DMS 273 treated with DMSO at 0.1 percent for 48 hours (cell line): ENCODE measurements at regions not wholly inside any gene's neighbourhood (a gene's known extent, or its start where the extent isn't known, plus 50 kb on each side); places are given as distances from the start of the nearest gene placed in this dataset.
A peak's percentile ranks its signal among the peaks of the same experiment; 100 is the strongest.
"Not testable (repeated sequence)": the region's sequence is repeated elsewhere in the genome, so short reads cannot be mapped to it uniquely, and the experiment has no call there.

ENCODE experiments used
- DNase-seq: peaks from one replicate; lab custom pipeline; 2025; lab: John Stamatoyannopoulos, UW

DNA sequence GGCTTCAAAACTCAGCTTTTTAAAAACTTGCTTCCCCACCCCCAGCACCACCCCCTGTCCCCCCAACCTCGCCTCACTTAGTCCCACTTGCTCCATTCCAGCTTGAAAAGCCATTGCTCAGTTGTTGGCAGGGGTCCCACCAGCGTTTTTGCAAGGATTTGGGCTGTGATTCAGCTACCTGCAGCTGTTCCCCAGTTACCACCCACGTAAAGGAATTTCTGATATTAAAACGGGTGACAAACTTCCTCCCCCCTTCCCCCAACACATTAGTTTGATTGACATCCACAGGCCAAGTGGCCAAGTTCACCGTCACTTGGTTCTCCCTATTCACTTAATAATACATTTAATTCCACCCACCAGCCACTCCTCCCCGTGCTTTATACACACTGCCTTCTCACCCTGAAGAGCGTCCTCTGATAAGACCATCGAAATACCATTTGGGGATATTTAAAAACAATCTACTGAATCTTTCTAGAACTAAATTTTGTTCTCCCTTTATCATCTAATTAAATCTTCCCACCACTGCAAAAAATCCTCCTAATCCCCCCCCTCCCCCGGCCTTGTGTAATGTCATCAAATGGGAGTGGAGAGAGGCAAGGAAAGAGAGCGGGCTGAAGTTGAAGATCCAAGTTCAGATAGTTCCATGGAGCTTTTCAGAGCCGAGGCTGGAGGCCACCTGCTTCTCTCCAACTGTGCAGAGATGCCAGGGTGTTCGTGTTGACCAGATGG, 55.1 kb downstream of the SOX9 start:
- DNase-seq, result no peak

DNA sequence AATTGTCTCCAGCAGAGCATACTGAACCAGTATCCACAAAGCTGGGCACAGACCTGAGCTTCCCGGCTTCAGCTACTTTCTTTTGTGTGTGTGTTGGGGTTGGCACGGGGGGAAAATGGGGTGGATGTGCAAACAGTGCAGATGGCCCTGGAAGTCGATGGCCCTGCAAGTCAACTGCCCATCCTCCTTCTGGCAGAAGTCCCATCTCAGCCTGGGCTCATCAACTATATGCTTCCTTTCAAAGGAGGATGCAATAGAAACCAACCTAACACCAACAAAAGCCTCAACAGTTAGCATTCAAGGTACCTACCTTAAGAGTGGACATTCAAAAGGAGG, 55.7 kb downstream of the SOX9 start:
- peak; percentile 40 for DNase-seq

DNA sequence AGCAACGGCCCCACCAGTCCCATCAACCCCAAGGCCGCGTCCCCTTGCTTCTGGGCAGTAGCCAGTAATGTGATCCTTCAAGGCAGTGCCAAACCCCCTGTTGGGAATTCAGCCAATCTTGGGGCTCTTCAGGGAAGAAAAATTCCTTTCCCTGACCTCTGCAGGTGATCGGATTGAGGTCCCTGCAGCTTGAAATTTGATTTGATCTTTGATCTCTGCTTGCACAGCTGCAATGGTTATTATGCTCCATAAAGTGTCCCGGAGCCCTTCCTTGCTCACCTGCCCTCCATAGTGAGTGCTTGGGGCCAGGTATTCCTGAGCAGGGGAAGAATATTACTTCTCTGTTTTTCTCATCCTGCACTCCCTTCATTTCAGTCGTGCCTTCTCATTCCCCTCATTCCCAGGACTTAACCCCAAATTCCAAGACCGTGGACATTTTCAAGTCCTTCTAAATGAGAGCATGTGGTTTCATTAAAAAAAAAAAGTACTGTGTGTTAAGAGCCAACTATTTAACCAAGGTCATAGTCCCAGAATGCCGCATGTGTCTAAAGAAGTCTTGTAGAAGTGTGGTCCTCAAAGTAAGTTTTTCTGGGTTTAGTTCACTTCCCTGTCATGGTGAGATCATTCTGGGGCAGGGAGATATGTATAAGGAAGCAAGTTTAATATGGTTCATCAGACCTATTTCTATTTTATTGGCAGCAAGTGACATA, 56.3 kb downstream of the SOX9 start:
- DNase-seq, result no peak

DNA sequence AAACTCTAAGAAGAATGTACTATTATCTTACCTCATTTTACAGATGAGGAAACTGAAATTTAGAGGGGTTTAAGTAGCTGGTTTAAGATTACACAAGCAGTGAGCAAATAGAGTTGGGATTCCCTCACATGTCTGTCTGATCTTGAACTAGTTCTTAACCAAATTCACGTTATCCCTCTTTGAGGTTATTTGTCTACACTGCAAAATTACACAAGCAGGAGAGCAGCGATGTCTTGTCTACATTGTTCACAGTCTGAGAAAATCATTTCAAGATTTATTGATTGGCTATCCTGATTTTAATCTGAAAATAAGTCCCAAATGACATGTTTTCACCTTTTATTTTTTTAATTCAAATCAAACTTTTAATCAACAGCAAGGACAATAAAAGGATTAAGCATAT, 56.9 kb downstream of the SOX9 start:
- DNase-seq, result no peak

DNA sequence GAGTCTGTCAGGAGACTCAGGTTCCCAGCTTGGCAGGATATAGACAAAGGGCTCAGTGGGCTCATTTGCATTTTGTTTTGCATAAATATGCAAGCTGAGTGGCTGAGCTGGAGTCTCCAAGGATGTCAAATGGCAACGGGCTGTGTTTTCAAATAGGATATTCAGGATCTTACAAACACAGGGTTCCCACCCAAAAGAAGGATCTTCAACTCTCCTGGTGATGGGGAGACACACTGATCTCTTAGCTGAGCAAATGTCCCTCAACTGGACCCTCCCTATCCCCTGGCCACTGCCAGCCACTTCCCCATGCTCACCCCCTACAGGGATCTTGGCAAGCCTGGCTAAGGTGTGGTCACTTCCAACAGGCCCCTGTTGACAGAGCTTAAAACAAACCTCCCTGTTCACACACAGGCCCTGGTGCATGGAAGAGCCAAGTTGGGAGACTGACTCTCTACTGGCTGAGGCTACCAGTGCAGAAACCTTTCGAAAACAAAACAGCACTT, 61.6 kb downstream of the SOX9 start:
- DNase-seq, result no peak

DNA sequence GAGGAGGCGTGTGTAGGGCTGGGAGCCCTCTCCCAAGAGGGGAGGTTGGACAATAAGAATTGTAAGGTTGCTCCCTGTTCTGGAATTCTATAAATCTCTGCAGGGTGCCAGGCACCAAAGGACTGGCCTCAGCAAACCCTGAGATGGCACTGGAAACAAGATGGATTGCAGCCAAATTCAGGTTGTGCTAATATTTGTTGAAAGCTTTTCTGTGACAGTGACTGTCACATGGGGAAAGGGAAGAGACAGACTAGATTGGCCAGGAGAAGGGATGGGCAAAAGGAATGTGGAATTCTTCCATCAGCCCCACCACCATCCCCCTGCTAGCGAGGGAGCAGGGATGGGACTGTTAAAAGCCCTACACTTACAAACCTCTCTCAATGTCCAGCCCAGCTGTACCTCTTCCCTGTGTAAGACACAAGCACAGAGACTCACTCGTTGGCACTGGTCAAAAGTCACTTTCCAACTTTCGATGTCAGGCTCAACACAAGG, 62.4 kb downstream of the SOX9 start:
- DNase-seq, result no peak

DNA sequence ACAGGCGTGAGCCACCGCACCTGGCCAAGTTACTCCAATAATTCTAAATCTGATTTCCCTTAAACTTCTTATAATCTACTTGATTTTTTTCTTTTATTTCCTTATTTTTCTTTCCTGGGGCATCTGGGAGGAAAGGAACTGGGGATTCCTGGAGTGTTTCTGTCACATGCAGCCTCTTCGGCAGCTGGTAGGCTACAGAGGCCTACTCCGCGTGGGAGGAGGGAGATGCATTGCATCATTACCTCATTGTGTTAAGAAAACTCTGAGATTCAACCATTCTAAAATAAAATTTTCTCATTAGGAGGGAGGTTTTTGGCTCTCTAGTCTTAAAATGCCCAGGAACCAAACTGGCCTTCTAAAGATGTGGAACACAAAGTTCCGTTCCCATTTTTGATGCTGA, 64.0 kb downstream of the SOX9 start:
- no peak for DNase-seq

DNA sequence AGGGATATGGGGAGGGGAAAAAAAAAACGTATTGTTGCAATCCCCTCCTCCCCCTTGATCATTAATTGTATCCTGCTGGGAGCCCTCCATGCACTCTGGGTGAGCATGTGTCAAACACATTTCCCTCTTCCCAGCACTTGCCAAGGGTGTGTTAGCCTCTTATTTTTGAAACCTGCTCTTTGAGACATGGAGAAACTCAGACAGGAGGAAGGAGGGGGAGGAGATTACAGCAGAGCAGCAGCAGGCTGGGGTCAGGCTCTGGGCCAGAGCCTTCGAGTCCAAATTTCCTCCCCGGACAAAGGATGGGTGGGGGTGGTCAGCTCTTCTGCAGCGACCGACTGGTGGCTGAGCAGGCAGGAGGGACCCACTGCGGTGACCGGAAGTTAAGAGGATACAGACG, 64.7 kb downstream of the SOX9 start:
- DNase-seq, result no peak

DNA sequence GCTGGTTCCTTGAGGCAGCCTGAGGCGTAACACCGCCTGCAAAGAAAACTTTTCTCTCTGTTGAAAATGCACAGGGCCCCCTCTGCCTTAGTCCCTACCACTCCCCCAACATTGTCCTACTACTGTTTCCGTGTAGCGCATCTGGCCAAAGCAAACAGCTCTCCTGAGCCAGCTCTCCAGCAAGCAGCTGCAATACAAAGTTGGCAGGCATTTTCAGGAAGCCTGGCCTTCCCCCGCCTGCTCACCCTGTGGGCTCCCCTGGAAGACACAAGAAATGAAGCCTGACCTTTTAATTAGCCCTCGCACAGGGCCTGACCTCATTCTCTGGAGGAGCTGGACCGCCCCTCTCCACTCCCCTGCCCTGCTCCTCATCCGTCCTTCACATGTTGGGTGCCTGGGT, 66.7 kb downstream of the SOX9 start:
- no peak for DNase-seq

DNA sequence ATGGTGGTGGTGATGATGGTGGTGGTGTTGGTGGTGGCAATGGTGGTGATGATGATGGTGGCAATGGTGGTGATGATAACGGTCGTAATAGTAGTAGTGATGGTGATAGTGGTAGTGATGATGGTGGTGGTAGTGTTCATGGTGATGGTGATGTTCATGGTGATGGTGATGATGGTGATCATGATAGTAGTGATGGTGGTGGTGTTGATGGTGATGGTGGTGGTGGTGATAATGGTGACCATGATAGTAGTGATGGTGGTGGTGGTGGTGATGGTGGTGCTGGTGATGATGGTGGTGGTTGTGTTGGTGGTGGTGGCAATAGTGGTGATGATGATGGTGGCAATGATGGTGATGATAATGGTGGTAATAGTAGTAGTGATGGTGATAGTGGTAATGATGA, 68.0 kb downstream of the SOX9 start:
- DNase-seq, result no peak

DNA sequence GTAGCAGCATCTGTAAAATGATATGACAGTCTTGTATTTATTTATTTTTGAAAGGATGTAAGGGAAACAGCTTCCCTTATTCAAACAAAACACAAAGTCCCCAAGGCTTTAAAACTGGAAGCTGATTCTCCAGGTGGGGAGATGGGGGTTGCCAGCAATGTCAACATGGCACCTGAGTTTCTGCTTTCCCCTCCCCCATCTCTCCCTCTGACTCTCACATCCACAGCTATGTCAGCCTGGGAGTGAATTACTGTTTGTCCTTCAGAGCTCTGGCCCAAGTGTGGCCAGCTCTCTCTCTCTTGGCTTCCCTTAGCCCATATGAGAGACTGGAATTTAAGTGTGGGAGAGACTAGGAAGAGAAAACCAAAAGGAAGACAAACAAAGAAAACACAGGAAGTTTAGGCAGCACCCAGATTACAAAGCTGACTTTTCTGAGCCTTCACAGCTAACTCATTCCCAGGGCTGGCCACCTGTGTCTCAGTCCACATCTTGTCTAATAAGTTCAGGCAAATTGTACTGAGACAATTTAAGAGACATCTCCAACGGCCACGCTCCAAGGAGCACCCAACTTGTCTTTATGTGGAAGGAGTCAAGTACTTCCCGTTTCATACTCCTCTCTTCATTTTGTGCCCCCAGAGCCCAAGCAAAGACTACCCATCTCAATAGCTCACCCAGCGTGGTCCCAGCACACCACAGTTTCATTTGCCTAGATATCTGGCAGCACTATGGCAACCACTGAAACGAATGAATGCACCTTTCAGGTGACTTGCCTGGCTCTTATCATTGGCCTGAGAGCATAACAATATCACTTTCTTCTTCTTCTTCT, 69.2 kb downstream of the SOX9 start:
- DNase-seq, result no peak

DNA sequence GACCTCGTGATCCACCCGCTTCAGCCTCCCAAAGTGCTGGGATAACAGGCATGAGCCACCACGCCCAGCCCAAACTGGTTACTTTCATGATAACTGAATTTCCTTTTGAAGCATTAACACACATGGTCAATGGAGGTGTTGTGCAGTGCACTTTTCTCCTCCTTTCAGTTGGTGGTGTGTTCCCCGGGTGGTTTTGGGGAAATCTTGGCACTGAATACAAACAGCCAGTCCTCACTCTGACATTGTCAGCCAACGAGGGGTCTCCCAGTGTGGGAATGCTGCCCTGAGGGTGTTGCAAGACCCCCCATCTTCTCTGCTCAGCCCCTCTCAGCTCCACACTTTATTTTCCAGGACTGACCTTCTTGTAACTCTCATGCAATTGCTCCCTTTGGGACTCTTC, 70.5 kb downstream of the SOX9 start:
- DNase-seq, result no peak

DNA sequence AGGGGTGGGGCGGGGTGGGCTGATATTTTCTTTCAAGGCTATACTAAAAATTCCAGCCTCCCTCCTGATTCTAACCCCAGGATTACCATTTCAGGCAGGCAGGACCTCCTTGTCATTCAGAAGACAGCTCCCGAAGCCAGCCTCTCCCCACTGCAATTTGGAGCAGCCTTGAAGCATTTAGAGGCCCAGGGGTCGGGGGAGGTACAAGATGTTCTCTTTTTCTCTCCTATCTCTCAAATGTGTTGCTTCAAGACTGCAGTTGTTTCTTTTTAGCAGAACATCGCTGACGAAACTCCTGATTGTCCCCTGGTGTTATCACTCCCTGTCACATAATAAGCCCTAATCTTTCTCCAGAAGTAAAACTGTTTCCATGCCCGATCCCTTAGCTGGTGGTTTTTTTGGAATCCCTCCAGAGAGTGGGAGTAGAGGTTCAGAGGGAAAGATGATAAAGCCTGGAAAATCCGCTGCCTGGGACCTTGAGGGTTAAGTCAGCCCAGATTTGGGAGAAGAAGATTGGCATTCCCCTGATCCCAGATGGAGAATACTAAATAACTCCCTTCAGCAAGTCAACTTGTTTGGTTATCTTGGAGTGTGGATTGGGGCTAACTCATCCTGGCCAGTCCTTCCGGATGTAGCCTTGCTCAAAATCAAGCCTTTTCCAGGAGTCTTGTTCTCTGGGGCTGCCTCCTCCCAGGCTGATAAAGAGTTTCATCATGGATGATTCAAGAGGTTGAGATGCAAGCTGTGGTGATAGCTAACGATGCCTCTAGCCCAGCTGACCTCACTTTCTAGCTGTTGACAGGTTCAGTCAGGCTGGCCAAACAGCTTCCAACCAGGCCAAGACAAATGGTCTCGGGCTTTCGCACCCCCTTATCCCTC, 71.3 kb downstream of the SOX9 start:
- no peak for DNase-seq

DNA sequence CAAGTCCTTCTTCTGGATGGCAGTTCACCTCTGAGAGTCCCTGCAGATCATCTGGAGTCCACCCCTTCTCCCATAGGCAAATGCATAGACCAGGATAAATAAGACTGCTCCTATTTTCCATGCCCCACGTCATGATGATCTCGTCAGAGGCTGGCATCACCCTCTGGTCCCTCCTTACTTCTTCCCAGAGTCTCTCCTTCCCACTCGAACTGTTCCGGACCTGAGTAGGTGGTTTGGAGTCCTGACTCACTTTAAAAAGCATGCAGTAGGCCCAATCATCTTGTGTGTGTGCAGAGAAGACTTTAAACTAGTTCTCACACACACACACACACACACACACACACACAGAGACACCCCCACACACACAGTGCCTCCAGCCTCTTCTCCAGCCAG, 72.0 kb downstream of the SOX9 start:
- no peak for DNase-seq

DNA sequence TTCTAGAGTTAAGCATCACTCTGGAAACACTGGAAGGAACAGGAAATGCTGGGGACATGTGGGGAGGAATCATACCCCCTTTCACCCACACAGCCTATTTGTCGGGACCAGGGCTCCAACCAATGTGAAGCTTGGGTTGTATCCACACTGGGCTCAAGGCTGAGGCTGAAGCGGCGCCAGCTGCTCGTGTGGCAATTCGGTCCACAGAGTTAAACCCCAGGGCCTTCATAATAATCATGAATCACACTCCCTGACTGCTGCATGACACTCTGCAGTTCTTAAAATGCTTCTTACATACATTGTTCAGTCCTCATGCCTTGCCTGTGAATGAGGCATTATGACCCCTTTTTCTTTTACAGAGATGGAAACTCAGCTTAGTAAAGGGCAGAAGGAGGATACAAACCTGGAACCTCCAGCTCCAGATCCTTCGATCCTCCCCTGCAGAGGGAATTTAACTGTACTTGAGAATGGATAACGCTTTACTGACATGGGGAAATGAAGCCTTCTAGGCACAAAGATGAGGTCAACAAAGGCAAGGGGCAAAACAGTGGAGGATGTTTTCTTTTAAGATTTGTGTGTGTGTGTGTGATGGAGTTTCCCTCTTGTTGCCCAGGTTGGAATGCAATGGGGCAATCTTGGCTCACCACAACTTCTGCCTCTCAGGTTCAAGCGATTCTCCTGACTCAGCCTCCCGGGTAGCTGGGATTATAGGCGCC, 72.7 kb downstream of the SOX9 start:
- no peak for DNase-seq

DNA sequence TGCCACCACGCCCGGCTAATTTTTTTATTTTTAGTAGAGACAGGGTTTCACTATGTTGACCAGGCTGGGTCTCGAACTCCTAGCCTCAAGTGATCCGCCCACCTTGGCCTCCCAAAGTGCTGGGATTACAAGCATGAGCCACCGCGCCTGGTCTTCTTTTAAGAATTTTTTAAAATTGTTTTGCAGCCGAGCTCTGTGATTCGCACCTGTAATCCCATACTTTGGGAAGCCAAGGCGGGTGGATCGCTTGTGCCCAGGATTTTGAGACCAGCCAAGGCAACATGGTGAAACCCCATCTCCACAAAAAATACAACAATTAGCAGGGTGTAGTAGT, 73.3 kb downstream of the SOX9 start:
- DNase-seq, result not testable (repeated sequence)

DNA sequence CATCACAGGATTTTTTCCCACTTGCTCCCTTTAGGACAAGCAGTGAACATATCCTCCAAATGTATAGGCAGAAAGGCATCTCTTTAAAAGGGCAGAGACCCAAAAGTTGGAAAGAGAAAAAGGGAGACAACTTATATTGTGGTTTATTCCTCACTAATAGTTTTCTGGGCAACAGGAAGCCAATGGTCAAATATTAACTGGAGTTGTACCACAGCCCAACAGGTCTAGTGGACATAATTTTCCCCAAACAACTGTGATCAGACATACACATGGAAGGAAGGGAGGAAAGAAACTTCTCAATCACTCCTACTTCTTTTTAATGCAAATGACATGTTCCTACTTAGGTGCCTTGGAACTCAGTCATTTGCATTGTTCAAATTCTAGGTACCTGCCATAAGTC, 78.4 kb downstream of the SOX9 start:
- DNase-seq, result no peak

DNA sequence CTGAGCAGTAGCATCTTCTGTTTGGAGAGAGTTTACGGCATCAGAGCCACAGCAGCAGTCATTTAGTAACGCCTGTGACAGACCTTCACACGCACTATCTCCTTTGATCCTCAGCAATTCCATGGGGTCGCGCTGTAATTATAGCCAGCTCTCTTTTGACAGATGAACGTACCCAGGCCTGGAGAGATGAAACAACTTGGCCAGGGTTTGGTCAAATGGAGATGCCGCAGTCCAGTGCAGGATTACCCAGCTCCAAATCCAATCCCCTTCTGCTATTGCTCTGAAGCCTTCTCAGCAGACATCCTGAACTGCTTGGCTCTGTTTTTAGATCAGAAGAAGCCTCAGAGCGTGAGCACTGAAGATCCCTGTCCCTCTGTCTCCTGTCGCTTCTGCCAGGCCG, 83.9 kb downstream of the SOX9 start:
- DNase-seq, result no peak

DNA sequence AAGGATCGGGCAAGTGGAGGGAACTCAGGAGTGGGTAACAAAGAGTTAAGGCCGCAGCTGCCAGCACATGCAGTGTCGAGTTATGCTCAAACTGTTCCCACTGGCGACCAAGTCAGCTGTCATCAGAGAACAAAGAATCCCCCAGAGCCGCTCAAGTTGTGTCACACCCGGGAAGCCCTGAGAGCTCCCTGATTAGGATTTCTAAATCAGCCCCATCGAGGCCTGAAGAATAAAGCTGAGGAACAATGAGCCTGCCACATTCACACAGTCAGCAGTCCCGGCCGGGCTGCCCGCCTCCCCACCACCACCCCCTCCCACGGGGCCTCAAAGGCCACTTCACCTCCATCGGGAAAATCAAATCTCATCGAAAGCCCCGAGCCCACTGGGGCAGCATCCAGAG, 84.5 kb downstream of the SOX9 start:
- DNase-seq, result no peak

DNA sequence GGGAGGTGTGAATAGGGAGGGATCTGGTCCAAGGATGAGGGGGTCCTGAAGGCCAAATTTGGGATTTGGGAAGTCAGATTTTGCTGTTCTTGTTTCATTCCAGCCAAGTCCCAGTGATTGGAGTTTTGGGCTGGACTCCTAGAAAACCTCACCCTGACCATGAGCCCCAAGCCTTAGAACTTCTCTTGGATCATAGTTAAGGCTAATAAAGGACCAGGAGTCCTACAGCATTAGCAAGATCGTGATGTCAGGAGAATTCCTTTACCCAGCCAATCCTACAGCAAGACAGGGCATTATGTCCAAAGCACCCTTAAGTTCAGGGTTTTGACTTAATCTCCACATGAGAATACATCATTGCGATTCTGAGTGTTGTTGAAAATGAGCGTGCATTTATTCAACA, 85.0 kb downstream of the SOX9 start:
- no peak for DNase-seq

DNA sequence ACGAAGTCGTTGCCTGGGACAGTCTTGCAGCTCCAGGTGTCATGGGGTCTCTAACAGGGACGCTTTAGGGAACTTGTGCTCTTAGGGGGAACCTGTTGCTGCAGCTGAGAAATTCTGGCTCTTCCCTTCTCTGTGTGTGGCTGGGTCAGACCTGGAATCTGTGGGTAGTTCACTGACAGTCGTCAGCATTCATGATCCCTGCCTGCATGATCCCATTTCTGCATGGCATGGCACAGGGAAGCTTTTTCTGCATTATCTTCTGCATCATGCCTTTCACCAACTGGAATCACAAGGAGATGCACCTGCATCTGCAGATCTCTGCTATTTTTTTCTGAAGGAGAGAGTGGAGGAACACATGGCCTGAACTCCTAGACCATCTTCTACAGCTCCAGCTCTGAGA, 85.6 kb downstream of the SOX9 start:
- DNase-seq, result no peak
